Neutrophil (primary cell): ENCODE measurements at regions not wholly inside any gene's neighbourhood (a gene's known extent, or its start where the extent isn't known, plus 50 kb on each side); places are given as distances from the start of the nearest gene placed in this dataset.
A peak's percentile ranks its signal among the peaks of the same experiment; 100 is the strongest.

Source experiments
- H3K27ac ChIP-seq: fragments of 200-600 bp; sonication (generic); 2 replicates; pipeline ENCODE4 v1.5.1; 2016; ENCODE audit warnings: mild to moderate bottlenecking, moderate library complexity
- H3K27me3 ChIP-seq: fragments of 200-600 bp; sonication (generic); 2 replicates; pipeline ENCODE4 v1.6.0; 2016; ENCODE audit warnings: mild to moderate bottlenecking
- H3K36me3 ChIP-seq: fragments of 200-600 bp; sonication (generic); 2 replicates; pipeline ENCODE4 v1.5.1; 2017
- H3K4me1 ChIP-seq, 2 experiments: fragments of 200-600 bp in 1 of 2; sonication (generic) in 1 of 2; 1 replicate in 1 of 2; 2 replicates in 1 of 2; pipeline versions ENCODE4 v1.5.1 to v1.6.1; 2013 to 2016; ENCODE audit warnings: low read depth in 1 of 2, low read length in 1 of 2, mild to moderate bottlenecking in 1 of 2, moderate library complexity in 1 of 2; ENCODE audit not compliant: control insufficient read depth in 1 of 2, insufficient read depth in 1 of 2
- H3K4me3 ChIP-seq, 2 experiments: fragments of 200-600 bp in 1 of 2; sonication (generic) in 1 of 2; 1 replicate in 1 of 2; 2 replicates in 1 of 2; pipeline ENCODE4 v1.5.1; 2013 to 2016; ENCODE audit warnings: low read depth in 1 of 2, low read length in 1 of 2, mild to moderate bottlenecking in 1 of 2, moderate library complexity in 1 of 2
- H3K9me3 ChIP-seq: fragments of 200-600 bp; sonication (generic); 2 replicates; pipeline ENCODE4 v1.5.1; 2016
- TF ChIP-seq, protein P1 (sequence below): fragments of 200-600 bp; sonication (generic); IDR thresholded peaks from 2 replicates; pipeline ENCODE4 v1.5.1; 2016; ENCODE audit warnings: antibody characterized with exemption

DNA sequence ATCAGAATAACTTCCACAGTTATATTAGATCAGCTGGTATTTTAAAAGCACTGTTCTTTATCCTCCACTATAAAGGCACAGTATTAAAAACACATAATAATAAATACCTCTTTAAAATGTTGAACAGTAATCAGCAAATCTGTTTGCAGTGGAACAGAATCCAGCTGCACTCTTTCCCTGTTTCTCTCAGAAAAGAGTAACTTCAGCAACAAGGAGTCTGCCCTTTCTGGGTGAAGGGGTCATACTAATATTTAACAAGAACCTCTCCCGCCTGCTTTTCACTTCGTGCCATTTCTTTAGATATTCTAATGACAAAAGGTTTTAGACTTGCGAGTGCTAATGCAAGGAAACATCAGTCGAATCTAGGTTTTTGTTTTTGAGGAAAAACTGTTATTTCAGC lies 194.2 kb upstream of the FMN2 start:
- TF ChIP-seq, protein P1, sequence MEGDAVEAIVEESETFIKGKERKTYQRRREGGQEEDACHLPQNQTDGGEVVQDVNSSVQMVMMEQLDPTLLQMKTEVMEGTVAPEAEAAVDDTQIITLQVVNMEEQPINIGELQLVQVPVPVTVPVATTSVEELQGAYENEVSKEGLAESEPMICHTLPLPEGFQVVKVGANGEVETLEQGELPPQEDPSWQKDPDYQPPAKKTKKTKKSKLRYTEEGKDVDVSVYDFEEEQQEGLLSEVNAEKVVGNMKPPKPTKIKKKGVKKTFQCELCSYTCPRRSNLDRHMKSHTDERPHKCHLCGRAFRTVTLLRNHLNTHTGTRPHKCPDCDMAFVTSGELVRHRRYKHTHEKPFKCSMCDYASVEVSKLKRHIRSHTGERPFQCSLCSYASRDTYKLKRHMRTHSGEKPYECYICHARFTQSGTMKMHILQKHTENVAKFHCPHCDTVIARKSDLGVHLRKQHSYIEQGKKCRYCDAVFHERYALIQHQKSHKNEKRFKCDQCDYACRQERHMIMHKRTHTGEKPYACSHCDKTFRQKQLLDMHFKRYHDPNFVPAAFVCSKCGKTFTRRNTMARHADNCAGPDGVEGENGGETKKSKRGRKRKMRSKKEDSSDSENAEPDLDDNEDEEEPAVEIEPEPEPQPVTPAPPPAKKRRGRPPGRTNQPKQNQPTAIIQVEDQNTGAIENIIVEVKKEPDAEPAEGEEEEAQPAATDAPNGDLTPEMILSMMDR, result no peak
- Histone ChIP-seq H3K27me3 (no peaks in the 10 kb centered on the region), H3K4me3 (no peak overlapping the region), H3K36me3 (no peaks in the 10 kb centered on the region), H3K27ac (no peak overlapping the region), H3K9me3 (no peaks in the 10 kb centered on the region), H3K4me1 (peaks cover 6% of the 10 kb centered on the region in 2 experiments)

- TF ChIP-seq, protein P1, result peak; percentile 96
- H3K27me3 ChIP-seq, result no peaks in the 10 kb centered on the region
- no peak overlapping the region for H3K4me3 ChIP-seq
- no peak overlapping the region for H3K27ac ChIP-seq
- peaks cover 6% of the 10 kb centered on the region in 2 experiments for H3K4me1 ChIP-seq
- H3K36me3 ChIP-seq, result no peaks in the 10 kb centered on the region
- no peaks in the 10 kb centered on the region for H3K9me3 ChIP-seq
These were observed 193.5 kb upstream of the FMN2 start for GRCh38 chr1:239898062-239898730.

DNA sequence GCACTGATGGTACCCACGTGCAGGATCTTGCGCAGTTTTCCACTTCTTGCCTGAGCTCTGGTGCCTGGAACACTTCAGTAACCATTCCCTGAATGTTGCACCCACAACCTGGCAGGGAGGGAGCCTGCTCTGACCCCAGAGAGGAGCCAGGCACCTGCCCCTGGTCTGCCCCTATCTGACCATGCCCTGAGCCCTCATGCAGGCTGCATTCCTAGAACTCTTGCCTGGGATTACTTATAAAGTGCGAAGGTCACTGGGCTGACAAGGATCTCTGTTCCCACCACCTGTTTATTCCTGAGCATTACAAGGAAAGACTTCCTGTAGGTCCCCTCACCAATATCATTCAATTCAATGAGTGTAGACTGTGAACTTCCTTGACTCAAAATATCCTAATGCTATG lies 191.9 kb upstream of the FMN2 start:
- Histone ChIP-seq H3K4me3 (no peak overlapping the region), H3K36me3 (no peaks in the 10 kb centered on the region)

GRCh38 chr1:239906394-239906793 lies 185.3 kb upstream of the FMN2 start:
- Histone ChIP-seq H3K36me3 (no peaks in the 10 kb centered on the region), H3K9me3 (no peaks in the 10 kb centered on the region), H3K27ac (no peak overlapping the region), H3K27me3 (no peaks in the 10 kb centered on the region), H3K4me1 (peaks cover 20 to 22% of the 10 kb centered on the region in 2 experiments), H3K4me3 (no peak overlapping the region)
- TF ChIP-seq, protein P1, result no peak

More for the DNA sequence above, 191.9 kb upstream of the FMN2 start:
- Histone ChIP-seq H3K9me3 (no peaks in the 10 kb centered on the region), H3K27me3 (no peaks in the 10 kb centered on the region), H3K27ac (no peak overlapping the region), H3K4me1 (peaks cover 6% of the 10 kb centered on the region in 2 experiments)
- TF ChIP-seq, protein P1, result no peak

- no peaks in the 10 kb centered on the region for H3K27me3 ChIP-seq
- peak overlapping the region in 1 of 2 experiments; percentile 6 for H3K4me3 ChIP-seq
- TF ChIP-seq, protein P1, result no peak
- peak overlapping the region; percentile 67 for H3K27ac ChIP-seq
- H3K9me3 ChIP-seq, result no peaks in the 10 kb centered on the region
- H3K36me3 ChIP-seq, result no peaks in the 10 kb centered on the region
- H3K4me1 ChIP-seq, result peaks cover 34 to 42% of the 10 kb centered on the region in 2 experiments
These were observed 181.8 kb upstream of the FMN2 start for GRCh38 chr1:239909898-239910297.
